GM19240 (cell line): ENCODE measurements at regions not wholly inside any gene's neighbourhood (a gene's known extent, or its start where the extent isn't known, plus 50 kb on each side); places are given as distances from the start of the nearest gene placed in this dataset.

Experiments
- DNase-seq: peaks from one replicate; pipeline ENCODE4 v3.0.0; 2011; ENCODE audit warnings: low spot score; ENCODE audit not compliant: insufficient read length

- no peak for DNase-seq
Observed at GRCh38 chr13:63629591-63629990, 2213.9 kb upstream of the PCDH20 start.

- no peak for DNase-seq
Observed at GRCh38 chr13:63628310-63628709, 2212.7 kb upstream of the PCDH20 start.

GRCh38 chr13:63625869-63626268 lies 2210.2 kb upstream of the PCDH20 start:
- DNase-seq = no peak

- DNase-seq = no peak
Observed at GRCh38 chr13:63614874-63615612, 2199.4 kb upstream of the PCDH20 start.

GRCh38 chr13:63607153-63607552 lies 2191.5 kb upstream of the PCDH20 start:
- no peak for DNase-seq

GRCh38 chr13:63605962-63606361 lies 2190.3 kb upstream of the PCDH20 start:
- no peak for DNase-seq

- no peak for DNase-seq
Observed at GRCh38 chr13:63605403-63605802, 2189.8 kb upstream of the PCDH20 start.

- DNase-seq = no peak
Observed at GRCh38 chr13:63595811-63596210, 2180.2 kb upstream of the PCDH20 start.

- DNase-seq = no peak
Observed at GRCh38 chr13:63586467-63586866, 2170.8 kb upstream of the PCDH20 start.

GRCh38 chr13:63578796-63579195 lies 2163.1 kb upstream of the PCDH20 start:
- no peak for DNase-seq

GRCh38 chr13:63567031-63567430 lies 2151.4 kb upstream of the PCDH20 start:
- no peak for DNase-seq

GRCh38 chr13:63554157-63554556 lies 2138.5 kb upstream of the PCDH20 start:
- no peak for DNase-seq

GRCh38 chr13:63551731-63552130 lies 2136.1 kb upstream of the PCDH20 start:
- no peak for DNase-seq

- no peak for DNase-seq
Observed at GRCh38 chr13:63546524-63546923, 2130.9 kb upstream of the PCDH20 start.

GRCh38 chr13:63542770-63543169 lies 2127.1 kb upstream of the PCDH20 start:
- DNase-seq = no peak

GRCh38 chr13:63541336-63541735 lies 2125.7 kb upstream of the PCDH20 start:
- DNase-seq = no peak

- no peak for DNase-seq
Observed at GRCh38 chr13:63540061-63540460, 2124.4 kb upstream of the PCDH20 start.

GRCh38 chr13:63517371-63517770 lies 2101.7 kb upstream of the PCDH20 start:
- no peak for DNase-seq

- DNase-seq = no peak
Observed at GRCh38 chr13:63516124-63516523, 2100.5 kb upstream of the PCDH20 start.

- no peak for DNase-seq
Observed at GRCh38 chr13:63514886-63515285, 2099.2 kb upstream of the PCDH20 start.

GRCh38 chr13:63512095-63512494 lies 2096.4 kb upstream of the PCDH20 start:
- DNase-seq = no peak

GRCh38 chr13:63501702-63502101 lies 2086.1 kb upstream of the PCDH20 start:
- DNase-seq = no peak

- DNase-seq = no peak
Observed at GRCh38 chr13:63497601-63498000, 2082.0 kb upstream of the PCDH20 start.

- no peak for DNase-seq
Observed at GRCh38 chr13:63492604-63493003, 2077.0 kb upstream of the PCDH20 start.
